ENCODE measurements at regions not wholly inside any gene's neighbourhood (a gene's known extent, or its start where the extent isn't known, plus 50 kb on each side); places are given as distances from the start of the nearest gene placed in this dataset.
"Not testable (repeated sequence)": the region's sequence is repeated elsewhere in the genome, so short reads cannot be mapped to it uniquely, and the experiment has no call there.

GRCh38 chrX:42188730-42189129 is 265.4 kb upstream of the CASK start:
- ATAC-seq (ENCODE audit: poor library complexity) (no peak), DNase-seq (no peak)
- intact Hi-C loops (cut with DNase I), result no loop called here

GRCh38 chrX:42176789-42177188 is 253.4 kb upstream of the CASK start:
- no peak for DNase-seq
- ATAC-seq (ENCODE audit: poor library complexity), result no peak
- intact Hi-C loops (cut with DNase I), result no loop called here

GRCh38 chrX:42175843-42176242 is 252.5 kb upstream of the CASK start:
- intact Hi-C loops (cut with DNase I), result no loop called here
- ATAC-seq (ENCODE audit: poor library complexity) (no peak), DNase-seq (no peak)

- DNase-seq; ATAC-seq (ENCODE audit: poor library complexity); intact Hi-C loops (cut with DNase I): not testable (repeated sequence)
Measured at GRCh38 chrX:42157923-42158322, 234.6 kb upstream of the CASK start.

- no peak for ATAC-seq (ENCODE audit: poor library complexity)
- intact Hi-C loops (cut with DNase I), result no loop called here
Measured at GRCh38 chrX:42151808-42152207, 228.5 kb upstream of the CASK start.

GRCh38 chrX:42149765-42150164 is 226.4 kb upstream of the CASK start:
- no peak for ATAC-seq (ENCODE audit: poor library complexity)
- no peak for DNase-seq
- intact Hi-C loops (cut with DNase I), result no loop called here

More at GRCh38 chrX:42151808-42152207, 228.5 kb upstream of the CASK start:
- DNase-seq, result no peak

- intact Hi-C loops (cut with DNase I), result no loop called here
- DNase-seq (no peak), ATAC-seq (ENCODE audit: poor library complexity) (no peak)
Measured at GRCh38 chrX:42149281-42149680, 225.9 kb upstream of the CASK start.

GRCh38 chrX:42143866-42144592 is 220.7 kb upstream of the CASK start:
- intact Hi-C loops (cut with DNase I), result no loop called here
- ATAC-seq (ENCODE audit: poor library complexity) (no peak), DNase-seq (no peak)

- intact Hi-C loops (cut with DNase I), result no loop called here
- ATAC-seq (ENCODE audit: poor library complexity) (no peak), DNase-seq (no peak)
Measured at GRCh38 chrX:42140320-42140719, 217.0 kb upstream of the CASK start.

- no peak for DNase-seq
Measured at GRCh38 chrX:42135583-42136228, 212.4 kb upstream of the CASK start.

GRCh38 chrX:42131856-42132255 is 208.5 kb upstream of the CASK start:
- intact Hi-C loops (cut with DNase I), result no loop called here
- no peak for ATAC-seq (ENCODE audit: poor library complexity)

More at GRCh38 chrX:42135583-42136228, 212.4 kb upstream of the CASK start:
- no peak for ATAC-seq (ENCODE audit: poor library complexity)
- intact Hi-C loops (cut with DNase I), result no loop called here

GRCh38 chrX:42129022-42129940 is 205.9 kb upstream of the CASK start:
- DNase-seq (no peak), ATAC-seq (ENCODE audit: poor library complexity) (no peak)
- intact Hi-C loops (cut with DNase I), result no loop called here

More at GRCh38 chrX:42131856-42132255, 208.5 kb upstream of the CASK start:
- DNase-seq, result no peak

- intact Hi-C loops (cut with DNase I), result no loop called here
- ATAC-seq (ENCODE audit: poor library complexity), result no peak
- DNase-seq, result no peak
Measured at GRCh38 chrX:42128587-42128986, 205.2 kb upstream of the CASK start.

GRCh38 chrX:42128020-42128419 is 204.7 kb upstream of the CASK start:
- intact Hi-C loops (cut with DNase I), result no loop called here
- ATAC-seq (ENCODE audit: poor library complexity), result no peak

GRCh38 chrX:42127563-42127962 is 204.2 kb upstream of the CASK start:
- intact Hi-C loops (cut with DNase I), result no loop called here
- DNase-seq (no peak), ATAC-seq (ENCODE audit: poor library complexity) (no peak)

More at GRCh38 chrX:42128020-42128419, 204.7 kb upstream of the CASK start:
- DNase-seq, result no peak

GRCh38 chrX:42123369-42123768 is 200.0 kb upstream of the CASK start:
- no peak for ATAC-seq (ENCODE audit: poor library complexity)
- intact Hi-C loops (cut with DNase I), result no loop called here

GRCh38 chrX:42119076-42119475 is 195.7 kb upstream of the CASK start:
- ATAC-seq (ENCODE audit: poor library complexity) (no peak), DNase-seq (no peak)
- intact Hi-C loops (cut with DNase I), result no loop called here

More at GRCh38 chrX:42123369-42123768, 200.0 kb upstream of the CASK start:
- DNase-seq, result no peak

GRCh38 chrX:42117318-42117717 is 194.0 kb upstream of the CASK start:
- intact Hi-C loops (cut with DNase I), result no loop called here
- ATAC-seq (ENCODE audit: poor library complexity) (no peak), DNase-seq (no peak)

GRCh38 chrX:42109428-42109827 is 186.1 kb upstream of the CASK start:
- intact Hi-C loops (cut with DNase I), result no loop called here
- no peak for ATAC-seq (ENCODE audit: poor library complexity)
- no peak for DNase-seq
